HG03097 (cell line): ENCODE measurements at regions not wholly inside any gene's neighbourhood (a gene's known extent, or its start where the extent isn't known, plus 50 kb on each side); places are given as distances from the start of the nearest gene placed in this dataset.

ENCODE experiments used
- ATAC-seq: cut with Tn5 transposase; IDR thresholded peaks from one replicate; pipeline ENCODE4 v1.9.1; 2021; ENCODE audit not compliant: unreplicated experiment, low FRiP score

DNA sequence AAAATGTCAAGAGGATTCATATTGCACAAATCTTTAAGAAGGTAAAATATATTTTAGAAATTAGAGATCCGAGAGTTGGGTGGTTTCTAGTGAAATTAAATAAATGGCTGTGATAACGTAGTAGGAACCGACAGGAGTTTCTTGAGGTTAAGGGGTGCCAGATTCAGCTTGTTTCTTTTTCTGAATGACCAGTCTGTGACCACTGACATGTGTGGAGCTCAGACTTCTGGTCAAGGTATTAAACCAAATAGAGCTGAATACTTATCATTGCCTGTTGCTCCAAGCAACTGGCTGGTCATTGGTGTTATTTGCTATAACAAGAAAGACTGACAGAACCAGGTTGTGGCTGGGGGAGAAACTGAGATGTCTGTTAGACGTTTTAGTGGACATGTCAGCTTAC is 408.2 kb upstream of the HS6ST1 start:
- peak; percentile 43 for ATAC-seq

DNA sequence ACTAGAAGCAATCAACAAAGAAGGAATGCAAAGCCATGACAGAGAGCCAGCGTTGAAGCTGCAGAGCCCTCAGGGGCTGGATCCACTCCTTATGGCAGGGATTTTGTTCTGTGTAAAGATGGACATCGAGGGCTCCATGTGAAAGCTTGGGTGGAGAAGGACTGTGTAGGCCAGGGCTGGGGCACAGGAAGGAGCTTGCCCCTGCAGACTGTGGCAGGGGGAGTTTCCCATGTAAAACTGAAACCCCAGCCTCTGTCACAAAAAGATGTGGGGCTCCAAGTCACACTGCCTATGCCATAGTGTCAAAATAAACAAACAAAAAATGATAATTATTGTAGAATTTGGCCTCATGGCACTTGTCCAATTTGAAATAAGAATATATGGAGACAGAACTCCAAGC is 408.7 kb upstream of the HS6ST1 start:
- ATAC-seq: peak; percentile 67

DNA sequence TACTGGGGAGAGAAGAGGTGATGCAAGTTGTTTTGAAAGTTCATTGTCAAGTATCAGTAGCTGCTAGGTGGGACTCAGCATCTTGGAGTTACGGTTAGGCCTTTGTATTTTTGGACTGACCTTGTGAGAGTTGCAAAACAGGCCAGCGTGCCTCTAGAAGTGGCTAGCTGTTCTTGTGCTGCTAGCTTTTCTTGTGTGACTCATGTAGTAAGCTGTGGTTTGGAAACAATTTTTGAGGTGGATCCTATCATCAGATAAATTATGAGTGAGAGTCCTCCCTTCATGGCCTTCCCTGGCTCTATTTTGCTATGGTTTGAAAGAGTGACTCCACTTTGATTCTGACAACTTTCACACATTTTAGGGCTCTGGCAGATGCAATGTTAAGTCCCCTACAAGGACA is 409.2 kb upstream of the HS6ST1 start:
- ATAC-seq: peak; percentile 42

DNA sequence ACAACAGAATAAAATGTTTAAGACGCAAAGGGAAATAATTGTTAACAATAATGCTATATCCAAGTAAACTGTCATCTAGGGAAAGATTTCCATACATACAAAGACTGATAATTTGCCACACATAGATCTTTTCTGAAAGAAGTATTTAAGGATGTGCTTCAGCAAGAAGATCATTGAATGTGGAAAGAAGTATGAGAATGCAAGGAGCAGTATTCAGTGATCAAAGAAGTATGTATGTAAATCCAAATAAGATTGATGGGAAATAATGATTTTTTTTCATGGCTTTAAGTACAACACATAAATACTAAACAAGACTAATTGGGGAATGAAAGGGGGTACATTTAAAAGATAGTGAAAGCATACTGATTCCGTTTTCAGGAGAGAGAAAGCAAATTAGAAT is 410.4 kb upstream of the HS6ST1 start:
- no peak for ATAC-seq

DNA sequence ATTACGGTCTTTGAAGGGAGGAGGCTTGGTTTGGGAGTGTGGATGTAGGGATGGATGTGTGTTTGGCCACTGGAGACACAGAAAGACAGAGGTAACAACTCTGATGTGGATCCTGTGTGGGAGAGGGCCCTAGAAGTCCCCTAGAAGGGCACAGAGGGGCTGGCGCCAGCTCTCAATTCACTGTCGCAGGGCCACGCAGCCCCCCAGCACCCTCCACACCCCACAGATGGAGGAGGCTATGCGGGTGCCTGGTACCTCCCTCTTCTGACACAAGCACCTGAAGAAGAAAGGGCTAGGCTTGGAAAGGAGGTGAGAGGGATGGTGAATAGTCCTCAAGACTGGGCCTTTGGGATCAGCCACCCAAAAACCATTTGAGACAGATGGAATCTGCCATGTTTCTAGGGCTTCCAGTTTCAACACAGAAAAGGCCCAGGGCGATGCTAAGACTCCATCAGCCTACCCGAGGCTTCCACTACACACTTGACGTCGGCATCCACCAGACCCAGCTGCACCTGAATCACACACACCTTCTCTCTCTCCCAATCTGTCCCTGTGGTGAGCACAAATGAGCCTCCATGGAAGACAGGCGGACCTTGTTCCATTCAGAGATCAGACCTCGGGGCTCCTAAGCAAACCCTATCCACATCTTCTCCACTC is 413.5 kb upstream of the HS6ST1 start:
- ATAC-seq: no peak

DNA sequence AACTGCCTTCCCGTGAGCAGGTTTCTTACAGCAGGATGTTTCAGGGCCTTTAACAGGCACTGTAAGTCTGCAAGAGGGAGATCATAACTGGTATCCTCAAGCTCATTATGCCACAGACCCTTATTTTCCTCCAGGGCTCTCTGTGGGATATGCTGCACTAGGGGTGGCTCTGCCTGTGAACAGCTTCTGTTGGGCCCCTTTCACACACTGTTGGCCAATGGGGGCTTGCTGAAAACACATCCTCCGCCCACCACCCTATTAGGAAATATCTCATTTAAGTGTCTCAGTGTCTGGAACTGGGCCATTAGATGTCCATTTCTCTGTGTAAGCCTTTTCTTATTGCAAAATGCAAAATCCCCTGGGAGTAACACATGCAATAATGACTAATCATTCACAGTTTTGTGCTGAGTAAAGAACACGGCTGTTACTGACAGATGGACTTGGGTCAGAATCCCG is 414.3 kb upstream of the HS6ST1 start:
- peak; percentile 31 for ATAC-seq

DNA sequence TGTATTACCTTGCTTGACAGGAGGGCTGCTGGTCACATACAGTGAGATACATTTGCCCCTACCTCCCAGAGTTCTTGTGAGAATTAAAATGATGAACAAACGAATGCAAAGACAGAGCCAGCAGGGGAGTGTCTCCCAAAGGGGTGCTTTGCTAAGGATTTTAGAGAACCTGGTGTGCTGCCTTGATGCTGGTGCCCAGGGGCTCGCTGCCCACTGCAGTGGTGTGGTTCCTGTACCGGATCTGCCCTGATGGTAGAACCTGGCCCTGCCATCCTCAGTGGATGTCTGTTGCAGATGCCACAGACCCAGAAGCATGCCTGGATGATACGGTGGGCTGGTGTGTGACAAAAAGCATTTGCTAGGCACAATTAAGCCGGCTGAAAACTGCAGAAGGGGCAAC is 414.8 kb upstream of the HS6ST1 start:
- no peak for ATAC-seq

DNA sequence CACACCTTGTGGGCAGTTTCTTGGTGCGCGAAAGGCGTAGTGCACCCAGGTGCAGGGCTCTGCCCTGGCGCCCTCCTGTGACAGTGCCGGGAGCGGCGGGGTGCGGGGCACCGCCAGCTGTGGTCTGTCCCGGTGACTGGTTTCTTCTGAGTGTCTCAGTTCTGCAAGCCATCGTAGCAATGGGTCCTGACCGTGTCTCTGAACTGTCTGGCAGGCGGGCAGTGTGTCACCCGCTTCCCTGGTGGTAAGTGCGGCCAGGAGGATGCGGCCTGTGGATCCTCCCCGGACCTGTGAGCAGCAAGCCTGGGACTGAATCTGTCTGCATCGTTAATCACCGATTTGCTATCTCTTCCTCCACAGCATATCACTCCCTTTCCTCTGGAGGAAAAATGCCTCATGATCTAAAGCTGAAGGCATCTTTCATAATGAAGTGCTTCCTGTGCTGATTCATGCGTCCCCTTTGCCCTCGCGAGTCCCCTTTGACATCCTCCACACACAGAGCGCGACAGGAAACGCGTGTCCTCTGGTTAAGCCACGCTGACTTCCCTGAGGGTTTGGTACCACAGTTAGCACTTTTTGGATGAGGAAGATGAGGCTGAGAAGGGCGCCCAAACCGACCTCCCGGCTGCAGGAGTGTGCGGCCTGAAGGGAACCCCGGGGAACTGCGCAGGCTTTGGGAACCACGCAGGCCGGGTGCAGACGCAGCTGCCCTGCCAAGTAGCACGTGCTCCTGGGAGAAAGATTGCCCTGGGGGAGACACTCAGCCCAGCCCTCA is 416.0 kb upstream of the HS6ST1 start:
- ATAC-seq: peak; percentile 47

DNA sequence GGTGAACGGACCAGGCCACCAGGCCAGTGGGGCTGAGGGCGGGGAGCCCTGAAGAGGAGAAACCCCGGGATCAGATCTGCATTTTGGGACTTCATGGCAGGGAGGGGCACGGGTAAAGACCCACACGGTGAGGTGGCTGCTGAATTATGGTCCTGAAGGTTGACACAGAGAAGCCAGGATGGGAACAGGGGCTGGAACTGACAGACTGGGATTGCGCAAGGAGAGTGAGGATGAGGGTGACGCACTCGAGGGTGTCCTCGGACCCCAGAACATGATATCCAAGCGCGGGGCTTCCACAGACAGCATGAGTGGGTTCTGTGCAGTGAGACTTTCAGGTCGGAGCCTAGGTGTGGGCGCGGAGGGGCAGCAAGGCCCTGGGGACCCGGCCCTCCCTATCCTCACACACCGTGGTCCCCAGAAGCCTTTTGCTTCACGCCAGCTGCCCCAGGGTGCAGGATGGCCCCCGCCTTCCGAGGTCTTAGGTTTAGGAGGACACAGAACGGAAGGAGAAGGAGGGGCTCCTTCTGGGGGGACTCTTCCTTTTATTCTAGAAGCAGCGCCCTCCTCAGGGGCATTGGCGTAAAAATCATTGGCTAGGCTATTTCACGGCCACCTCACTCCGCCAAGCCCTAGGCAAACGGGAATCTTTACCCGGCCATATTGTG is 416.8 kb upstream of the HS6ST1 start:
- ATAC-seq: no peak

DNA sequence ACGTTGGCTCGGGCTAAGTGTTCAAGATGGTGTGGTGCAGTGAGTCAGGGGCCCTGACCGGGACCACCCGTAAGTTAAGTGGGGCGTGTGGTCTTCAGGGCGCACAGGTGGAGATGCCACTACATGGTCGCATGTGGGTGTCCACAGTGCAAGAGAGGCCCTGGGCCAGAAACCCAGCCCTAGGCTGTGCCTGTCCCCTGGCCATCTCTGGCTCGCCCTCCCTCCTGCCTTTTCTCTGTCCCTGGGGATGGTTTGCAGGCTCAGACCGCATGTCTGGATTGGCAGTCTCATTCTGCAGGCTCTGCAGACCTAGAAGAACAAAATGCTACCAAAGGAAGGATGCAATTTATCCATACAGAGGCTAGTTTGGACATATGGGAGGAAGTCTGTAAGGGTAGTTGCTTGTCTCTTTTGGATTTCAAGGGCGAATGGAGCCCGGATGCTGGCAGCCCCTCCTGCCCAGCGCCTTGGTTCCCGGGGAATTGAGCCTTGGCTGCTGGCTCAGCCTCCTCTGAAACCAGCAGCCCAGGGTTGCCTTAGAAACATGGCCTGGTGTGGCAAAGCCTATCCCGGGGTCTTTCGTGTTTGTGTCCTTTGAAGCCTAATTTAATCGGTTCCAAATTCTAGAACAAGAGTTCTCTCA is 417.5 kb upstream of the HS6ST1 start:
- no peak for ATAC-seq

DNA sequence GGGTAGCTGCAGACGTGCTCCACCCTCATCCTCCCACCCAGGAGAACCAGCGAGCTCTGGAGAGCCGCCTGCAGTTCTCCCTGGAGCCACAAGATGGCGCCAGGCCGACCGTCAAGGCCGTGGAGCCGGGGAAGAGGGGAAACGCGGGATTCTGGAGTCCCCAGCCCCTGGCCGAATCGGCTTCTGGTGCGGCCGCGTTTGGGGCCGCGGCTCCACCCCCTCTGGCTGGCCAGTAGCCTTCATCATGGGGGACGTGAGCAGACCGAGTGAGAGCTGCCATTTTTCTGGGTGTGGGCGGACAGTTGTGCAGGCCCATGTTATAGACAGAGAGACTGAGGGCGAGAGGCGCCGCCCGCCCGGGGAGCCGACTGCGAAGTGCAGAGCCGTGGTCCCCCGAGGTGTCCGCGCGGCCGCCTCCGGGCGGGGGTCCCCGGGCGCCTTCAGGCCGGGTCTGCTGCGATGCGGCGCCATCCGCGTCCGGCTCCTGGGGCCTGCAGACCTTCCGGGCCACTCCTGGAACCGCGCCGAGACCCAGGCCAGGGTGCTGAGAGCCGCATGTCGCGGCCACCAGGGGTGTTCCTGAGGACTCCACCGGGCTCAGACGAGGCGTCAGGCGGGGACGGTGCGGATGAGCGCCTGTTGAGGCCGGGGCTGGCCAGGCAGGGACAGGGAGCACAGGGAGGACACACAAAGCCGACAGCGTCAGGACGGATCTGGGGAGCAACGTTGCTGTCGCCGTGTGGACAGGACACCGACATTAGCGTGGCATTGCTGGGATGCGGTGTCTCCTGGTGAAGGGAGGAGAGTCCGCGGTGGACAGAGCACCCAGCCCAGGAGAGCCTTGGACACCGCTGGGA is 418.2 kb upstream of the HS6ST1 start:
- no peak for ATAC-seq

DNA sequence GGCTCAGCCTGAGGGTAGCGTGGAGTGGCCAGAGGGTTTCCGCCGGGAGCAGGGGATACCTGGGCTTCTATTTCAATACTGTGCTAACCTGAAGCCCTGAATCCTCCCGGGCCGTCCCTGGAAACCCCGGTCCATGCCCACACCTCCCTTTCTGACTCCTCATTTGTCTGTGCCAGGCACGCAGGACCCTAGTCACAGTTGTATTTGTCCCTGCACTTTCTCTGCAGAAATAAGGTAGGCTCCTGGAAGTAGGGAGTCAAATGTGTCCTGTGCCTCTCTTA is 418.8 kb upstream of the HS6ST1 start:
- ATAC-seq: no peak

DNA sequence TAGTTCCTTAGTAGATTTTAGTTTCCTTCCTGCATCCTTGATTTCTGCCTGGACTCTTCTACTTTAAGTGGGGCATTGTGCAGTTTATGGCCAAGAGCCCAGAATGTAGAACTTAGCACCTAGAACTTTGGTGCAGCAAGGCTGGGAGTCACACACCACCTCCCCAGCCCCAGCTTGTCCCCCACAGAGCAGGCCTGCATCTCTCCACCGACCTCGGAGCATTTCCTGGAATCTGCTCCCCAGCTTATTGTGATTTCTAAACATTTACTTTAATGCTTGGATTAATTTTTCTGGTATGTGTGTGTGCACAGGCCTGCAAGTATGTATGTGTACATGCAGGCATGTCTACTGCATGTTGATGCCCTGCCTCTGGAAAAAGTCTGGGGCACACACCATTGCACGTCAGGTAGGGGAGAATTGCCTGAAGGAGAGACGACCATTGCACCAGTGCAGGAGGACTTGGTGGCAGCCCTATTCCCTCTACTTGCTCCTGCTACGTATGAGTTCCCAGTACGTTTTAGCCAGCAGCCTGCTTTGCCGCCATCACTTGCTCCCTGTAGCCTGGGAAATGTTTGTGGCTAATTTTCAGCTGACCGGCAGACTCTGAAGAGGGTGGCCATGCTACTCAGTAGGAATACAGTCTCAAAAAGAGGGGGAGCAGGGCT is 419.9 kb upstream of the HS6ST1 start:
- ATAC-seq: no peak

DNA sequence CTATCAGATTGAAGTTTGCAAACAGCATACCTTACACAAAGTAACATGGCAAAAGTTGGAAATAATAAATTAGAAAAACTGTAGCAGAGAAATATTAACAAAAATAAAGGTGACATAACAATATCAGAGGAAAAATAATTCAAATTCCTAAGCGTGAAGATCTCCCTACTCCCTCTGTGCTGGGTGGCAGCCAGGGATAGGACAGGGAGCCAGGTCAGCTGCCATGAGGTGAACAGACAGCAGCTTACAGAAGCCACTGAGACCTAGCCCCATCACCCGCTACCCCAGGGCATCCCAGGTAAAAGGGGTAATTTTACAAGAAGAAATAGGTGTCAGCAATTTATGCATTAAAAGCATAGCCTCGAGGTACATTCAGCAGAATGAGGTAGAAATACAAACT is 423.8 kb upstream of the HS6ST1 start:
- no peak for ATAC-seq

DNA sequence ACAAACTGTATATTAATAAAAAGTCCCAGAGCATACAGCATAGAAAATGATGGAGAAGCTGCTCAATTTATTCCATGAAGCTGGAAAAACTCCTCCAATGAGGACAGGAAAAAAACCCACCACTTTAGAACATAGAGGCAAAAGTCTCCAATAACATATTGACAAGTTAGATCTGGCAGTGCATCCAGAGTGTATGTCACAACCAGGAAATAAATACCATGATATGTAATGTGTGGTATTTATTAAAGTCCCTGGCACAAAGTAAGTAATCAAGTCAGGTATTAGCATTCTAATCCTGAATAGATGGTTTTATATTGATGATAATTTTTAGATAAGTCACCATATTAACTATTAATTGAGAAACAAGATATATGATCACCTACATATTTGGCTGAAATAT is 427.3 kb upstream of the HS6ST1 start:
- no peak for ATAC-seq

DNA sequence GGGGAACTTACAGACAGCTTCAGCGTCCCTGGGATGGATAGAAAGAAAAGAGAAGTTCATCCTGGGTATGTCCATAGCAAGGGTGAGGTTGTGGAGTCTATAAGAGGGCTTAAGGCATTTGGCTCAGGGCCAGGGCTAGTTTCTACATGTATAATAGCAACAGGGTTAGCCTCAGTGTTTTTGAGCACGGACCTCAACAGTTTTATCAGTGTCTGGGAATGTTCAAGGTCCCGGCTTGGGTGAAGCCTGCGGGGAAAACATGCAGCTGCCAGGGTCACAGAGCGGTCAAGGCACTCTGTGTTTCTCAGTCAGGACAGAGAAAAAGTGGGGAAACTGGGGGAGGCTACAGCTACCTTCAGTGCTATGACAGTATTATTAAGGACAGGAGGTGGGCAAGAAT is 427.7 kb upstream of the HS6ST1 start:
- ATAC-seq: no peak

DNA sequence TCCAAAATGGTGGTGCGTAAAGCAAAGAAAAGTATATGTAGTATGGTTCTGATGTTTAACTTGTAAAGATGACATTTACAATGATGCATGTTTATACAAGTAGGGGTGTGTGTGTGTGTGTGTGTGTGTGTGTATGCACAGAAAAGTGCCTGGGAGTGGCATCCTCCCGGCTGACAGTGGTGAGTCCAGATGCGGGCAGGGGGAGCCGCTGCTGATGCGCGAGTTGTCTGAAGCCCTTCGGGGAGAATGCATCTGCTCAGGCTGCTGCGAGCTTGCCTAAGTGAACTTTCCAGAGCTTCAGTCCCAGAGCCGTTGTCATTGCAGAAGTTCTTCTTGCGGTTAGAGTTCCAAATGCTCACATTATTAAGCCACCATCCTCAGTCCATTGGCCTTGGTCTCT is 429.7 kb upstream of the HS6ST1 start:
- no peak for ATAC-seq

DNA sequence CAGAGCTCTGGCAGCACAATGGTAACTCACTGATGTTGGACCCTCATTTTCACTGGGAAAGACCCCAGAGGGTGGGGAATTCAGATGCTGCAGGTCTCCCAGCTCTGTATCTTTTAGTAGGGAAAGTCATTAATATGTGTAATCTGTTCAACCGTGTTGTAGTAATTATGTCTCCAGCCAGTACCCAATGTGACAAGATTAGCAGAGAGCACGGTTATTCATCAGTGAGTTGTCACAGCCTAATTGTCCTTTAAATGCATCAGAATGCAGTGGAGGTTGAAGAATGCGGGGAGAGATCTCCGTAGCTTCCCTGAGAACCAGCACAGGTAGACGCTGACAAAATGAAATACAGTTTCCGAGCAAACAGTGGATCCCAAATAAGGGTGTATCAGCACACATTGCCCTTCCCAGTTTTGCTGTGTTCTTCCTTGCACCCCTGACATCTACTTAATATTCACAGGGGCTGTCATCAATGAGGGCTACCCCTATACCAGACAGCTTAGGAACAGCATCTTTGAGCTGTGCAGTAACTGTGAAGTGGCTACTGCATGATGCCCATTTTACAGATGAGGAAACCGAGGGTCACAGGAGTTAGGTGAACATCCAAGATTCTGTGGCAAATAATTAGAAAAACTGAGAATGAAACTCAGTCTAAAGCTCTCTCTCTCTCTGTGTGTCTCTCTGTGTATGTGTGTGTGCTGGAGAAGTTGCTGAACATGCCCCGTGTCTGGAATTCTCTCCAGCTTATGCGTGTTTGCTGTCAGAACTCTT is 430.4 kb upstream of the HS6ST1 start:
- ATAC-seq: no peak
